GM19035 (cell line): ENCODE measurements at regions not wholly inside any gene's neighbourhood (a gene's known extent, or its start where the extent isn't known, plus 50 kb on each side); places are given as distances from the start of the nearest gene placed in this dataset.

Experiments used
- ATAC-seq: cut with Tn5 transposase; IDR thresholded peaks from one replicate; pipeline ENCODE4 v1.9.1; 2021; ENCODE audit not compliant: unreplicated experiment

GRCh38 chr1:219993554-219994433 lies 52.5 kb downstream of the EPRS1 start:
- no peak for ATAC-seq

- ATAC-seq = no peak
Measured at GRCh38 chr1:219991919-219992318, 54.4 kb downstream of the EPRS1 start.

- no peak for ATAC-seq
Measured at GRCh38 chr1:219991511-219991810, 54.8 kb downstream of the EPRS1 start.

- ATAC-seq = no peak
Measured at GRCh38 chr1:219990782-219991510, 55.4 kb downstream of the EPRS1 start.

- no peak for ATAC-seq
Measured at GRCh38 chr1:219989766-219990165, 56.5 kb downstream of the EPRS1 start.

GRCh38 chr1:219988818-219989217 lies 57.5 kb downstream of the EPRS1 start:
- ATAC-seq = no peak

GRCh38 chr1:219988387-219988786 lies 57.9 kb downstream of the EPRS1 start:
- peak; percentile 71 for ATAC-seq

- no peak for ATAC-seq
Measured at GRCh38 chr1:219987325-219987724, 59.0 kb upstream of the SLC30A10 start.

GRCh38 chr1:219985169-219985568 lies 56.8 kb upstream of the SLC30A10 start:
- no peak for ATAC-seq
